Parathyroid adenoma (tissue), 2 donors: ENCODE measurements at regions not wholly inside any gene's neighbourhood (a gene's known extent, or its start where the extent isn't known, plus 50 kb on each side); places are given as distances from the start of the nearest gene placed in this dataset.

Experiments used
- H2AFZ ChIP-seq: fragments of 300-600 bp; sonication (generic); one replicate; pipeline ENCODE4 v1.7.0; 2017; ENCODE audit warnings: antibody characterized with exemption, mild to moderate bottlenecking
- H3K27ac ChIP-seq: fragments of 300-600 bp; sonication (generic); one replicate; pipeline ENCODE4 v1.7.0; 2017
- H3K27me3 ChIP-seq: fragments of 300-600 bp; sonication (generic); one replicate; pipeline ENCODE4 v1.7.0; 2017; ENCODE audit warnings: low read length; ENCODE audit not compliant: control insufficient read depth, insufficient read depth
- H3K36me3 ChIP-seq: fragments of 300-600 bp; sonication (generic); one replicate; pipeline ENCODE4 v1.7.0; 2017; ENCODE audit warnings: low read length; ENCODE audit not compliant: control insufficient read depth, insufficient read depth
- H3K4me1 ChIP-seq: fragments of 300-600 bp; sonication (generic); one replicate; pipeline ENCODE4 v1.7.0; 2017; ENCODE audit warnings: control low read depth
- H3K4me2 ChIP-seq: fragments of 300-600 bp; sonication (generic); one replicate; pipeline ENCODE4 v1.7.0; 2017; ENCODE audit warnings: low read length
- H3K4me3 ChIP-seq: fragments of 300-600 bp; sonication (generic); one replicate; pipeline ENCODE4 v1.7.0; 2017; ENCODE audit warnings: low read depth, low read length
- H3K79me2 ChIP-seq: fragments of 300-600 bp; sonication (generic); one replicate; pipeline ENCODE4 v1.7.0; 2017; ENCODE audit warnings: control low read depth
- H3K9ac ChIP-seq: fragments of 300-600 bp; sonication (generic); one replicate; pipeline ENCODE4 v1.7.0; 2017; ENCODE audit warnings: mild to moderate bottlenecking
- H3K9me3 ChIP-seq: fragments of 300-600 bp; sonication (generic); one replicate; pipeline ENCODE4 v1.7.0; 2017; ENCODE audit warnings: low read length; ENCODE audit not compliant: control insufficient read depth
- CTCF ChIP-seq: fragments of 300-600 bp; sonication (generic); IDR thresholded peaks from one replicate; pipeline ENCODE4 v1.7.0; 2017; ENCODE audit warnings: antibody characterized with exemption, mild to moderate bottlenecking
- donor health status: primary hyperparathyroidism.

GRCh38 chr1:112341986-112342385 lies 54.0 kb upstream of the CTTNBP2NL start:
- no peak for TF ChIP-seq CTCF
- no peaks in the 10 kb centered on the region for H3K9me3 ChIP-seq

GRCh38 chr1:112342558-112342957 lies 53.5 kb upstream of the CTTNBP2NL start:
- H3K27ac ChIP-seq: no peak overlapping the region
- no peaks in the 10 kb centered on the region for H3K9me3 ChIP-seq
- no peak overlapping the region for H2AFZ ChIP-seq
- H3K79me2 ChIP-seq: no peaks in the 10 kb centered on the region
- no peaks in the 10 kb centered on the region for H3K27me3 ChIP-seq
- H3K4me3 ChIP-seq: no peak overlapping the region
- no peaks in the 10 kb centered on the region for H3K36me3 ChIP-seq
- no peak overlapping the region for H3K4me2 ChIP-seq
- no peaks in the 10 kb centered on the region for H3K4me1 ChIP-seq
- no peak for TF ChIP-seq CTCF
- no peak overlapping the region for H3K9ac ChIP-seq

More at GRCh38 chr1:112341986-112342385, 54.0 kb upstream of the CTTNBP2NL start:
- no peaks in the 10 kb centered on the region for H3K27me3 ChIP-seq
- peaks cover under 1% of the 10 kb centered on the region for H3K4me1 ChIP-seq
- no peak overlapping the region for H3K4me3 ChIP-seq
- no peak overlapping the region for H3K9ac ChIP-seq
- H3K4me2 ChIP-seq: no peak overlapping the region
- no peak overlapping the region for H2AFZ ChIP-seq
- no peak overlapping the region for H3K27ac ChIP-seq
- H3K79me2 ChIP-seq: no peaks in the 10 kb centered on the region
- H3K36me3 ChIP-seq: no peaks in the 10 kb centered on the region

- Histone ChIP-seq H3K79me2 (no peaks in the 10 kb centered on the region), H3K27ac (no peak overlapping the region), H3K4me3 (no peak overlapping the region), H3K9ac (no peak overlapping the region), H2AFZ (no peak overlapping the region), H3K4me2 (no peak overlapping the region), H3K36me3 (no peaks in the 10 kb centered on the region), H3K27me3 (no peaks in the 10 kb centered on the region), H3K4me1 (no peaks in the 10 kb centered on the region), H3K9me3 (no peaks in the 10 kb centered on the region)
- no peak for TF ChIP-seq CTCF
Observed at GRCh38 chr1:112344754-112345423, 51.1 kb upstream of the CTTNBP2NL start.
